CD4-positive, CD25-positive, alpha-beta regulatory T cell (primary cell): ENCODE measurements at regions not wholly inside any gene's neighbourhood (a gene's known extent, or its start where the extent isn't known, plus 50 kb on each side); places are given as distances from the start of the nearest gene placed in this dataset.
A peak's percentile ranks its signal among the peaks of the same experiment; 100 is the strongest.
"Not testable (repeated sequence)": the region's sequence is repeated elsewhere in the genome, so short reads cannot be mapped to it uniquely, and the experiment has no call there.

Experiments used
- ATAC-seq, 2 donors: fragments of 150-1000 bp; cut with Tn5 transposase; one replicate each; pipeline ENCODE4 v1.10.0; 2021; ENCODE audit warnings: low read depth in 2 of 2, moderate number of reproducible peaks in 2 of 2, moderate library complexity in 1 of 2
- DNase-seq, 3 donors: peaks; one replicate each; pipeline versions ENCODE4 v3.0.0 to v3.0.0-alpha.2; 2012 to 2022; ENCODE audit warnings: mixed read lengths in 1 of 3
- H3K27ac ChIP-seq: one replicate; pipeline ENCODE4 v1.7.0; 2013; ENCODE audit warnings: mild to moderate bottlenecking, low read length; ENCODE audit not compliant: insufficient read depth, poor library complexity, severe bottlenecking
- H3K27me3 ChIP-seq: one replicate; pipeline ENCODE4 v1.7.0; 2013; ENCODE audit warnings: low read length; ENCODE audit not compliant: control insufficient read depth, insufficient read depth
- H3K36me3 ChIP-seq: one replicate; pipeline ENCODE4 v1.7.0; 2013; ENCODE audit warnings: mild to moderate bottlenecking, low read length, moderate library complexity; ENCODE audit not compliant: control insufficient read depth, insufficient read depth
- H3K4me1 ChIP-seq: 2 replicates; pipeline ENCODE4 v1.7.0; 2013; ENCODE audit warnings: mild to moderate bottlenecking, low read length; ENCODE audit not compliant: insufficient read depth, control insufficient read depth, poor library complexity, severe bottlenecking
- H3K4me3 ChIP-seq: one replicate; pipeline ENCODE4 v1.7.0; 2013; ENCODE audit warnings: low read depth, mild to moderate bottlenecking, low read length, moderate library complexity
- H3K9me3 ChIP-seq, 2 experiments: 1 replicate in 1 of 2; 2 replicates in 1 of 2; pipeline ENCODE4 v1.7.0; 2013; ENCODE audit warnings: low read length in 2 of 2, mild to moderate bottlenecking in 1 of 2, moderate library complexity in 1 of 2; ENCODE audit not compliant: control insufficient read depth in 2 of 2
- H3K27ac Mint-ChIP-seq, 3 donors: one replicate each; pipeline ENCODE4 v1.8.0; 2020 to 2022; ENCODE audit warnings: mild to moderate bottlenecking in 3 of 3, mixed read lengths in 3 of 3, moderate library complexity in 2 of 3
- H3K27me3 Mint-ChIP-seq: one replicate; pipeline ENCODE4 v1.8.0; 2022; ENCODE audit warnings: mild to moderate bottlenecking, mixed read lengths
- H3K36me3 Mint-ChIP-seq: one replicate; pipeline ENCODE4 v1.8.0; 2020; ENCODE audit warnings: mixed read lengths
- H3K4me1 Mint-ChIP-seq, 4 donors: one replicate each; pipeline ENCODE4 v1.8.0; 2020 to 2022; ENCODE audit warnings: mixed read lengths in 4 of 4, mild to moderate bottlenecking in 1 of 4
- H3K4me3 Mint-ChIP-seq, 4 donors: one replicate each; pipeline ENCODE4 v1.8.0; 2020 to 2022; ENCODE audit warnings: mild to moderate bottlenecking in 4 of 4, mixed read lengths in 4 of 4, moderate library complexity in 3 of 4
- H3K9me3 Mint-ChIP-seq, 7 donors: one replicate each; pipeline ENCODE4 v1.8.0; 2020 to 2022; ENCODE audit warnings: mixed read lengths in 7 of 7, mild to moderate bottlenecking in 3 of 7, moderate library complexity in 2 of 7

DNA sequence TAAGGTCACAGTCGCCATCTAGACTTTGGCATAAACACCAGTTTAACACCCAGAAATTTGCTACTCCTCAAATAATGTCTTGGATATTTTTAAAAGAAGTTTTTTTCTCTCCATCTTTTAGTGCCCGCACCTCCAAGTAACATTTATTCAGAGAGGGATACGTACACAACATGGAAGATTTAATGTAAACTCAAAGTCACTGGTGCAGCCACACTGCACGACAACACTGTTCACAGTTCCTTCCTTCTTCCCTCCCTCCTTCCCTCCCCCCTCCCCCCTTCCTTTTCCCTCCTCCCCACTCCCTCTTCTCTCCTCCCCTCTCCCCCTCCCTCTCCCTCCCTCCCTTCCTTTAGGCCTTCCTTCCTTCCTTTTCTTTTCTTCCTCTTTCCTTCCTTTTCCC lies 56.5 kb downstream of the NPPC start:
- no peaks in the 10 kb centered on the region for H3K36me3 Mint-ChIP-seq
- no peak overlapping the region for H3K27ac Mint-ChIP-seq
- H3K9me3 Mint-ChIP-seq, result peaks cover 0 to 2% (median 0%) of the 10 kb centered on the region in 7 donors
- no peak for ATAC-seq
- peaks cover 5% of the 10 kb centered on the region for H3K27me3 Mint-ChIP-seq
- DNase-seq, result no peak
- Histone ChIP-seq H3K27me3 (no peaks in the 10 kb centered on the region), H3K4me3 (no peak overlapping the region), H3K4me1 (no peaks in the 10 kb centered on the region), H3K36me3 (no peaks in the 10 kb centered on the region), H3K27ac (no peak overlapping the region), H3K9me3 (no peaks in the 10 kb centered on the region)
- H3K4me3 Mint-ChIP-seq, result peak overlapping the region in 1 of 4 donors; percentile 76
- H3K4me1 Mint-ChIP-seq, result no peaks in the 10 kb centered on the region

DNA sequence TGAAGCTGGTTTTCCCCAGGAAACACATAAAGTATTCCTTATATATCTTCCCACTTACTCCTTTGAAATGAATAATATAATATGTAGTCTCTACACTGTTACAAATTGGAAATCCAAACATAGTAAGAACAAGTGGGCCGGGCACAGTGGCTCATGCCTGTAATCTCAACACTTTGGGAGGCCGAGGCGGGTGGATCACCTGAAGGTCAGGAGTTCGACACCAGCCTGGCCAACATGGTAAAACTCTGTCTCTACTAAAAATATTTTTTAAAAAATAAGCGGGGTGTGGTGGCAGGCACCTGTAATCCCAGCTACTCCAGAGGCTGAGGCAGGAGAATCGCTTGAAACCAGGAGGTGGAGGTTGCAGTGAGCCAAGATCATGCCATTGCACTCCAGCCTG lies 57.2 kb downstream of the NPPC start:
- H3K36me3 Mint-ChIP-seq, DNase-seq, H3K9me3 Mint-ChIP-seq, H3K9me3 ChIP-seq, H3K4me1 Mint-ChIP-seq, H3K4me1 ChIP-seq, H3K36me3 ChIP-seq, H3K27ac ChIP-seq, H3K4me3 Mint-ChIP-seq, H3K27me3 Mint-ChIP-seq, H3K27ac Mint-ChIP-seq, H3K4me3 ChIP-seq, ATAC-seq, H3K27me3 ChIP-seq: not testable (repeated sequence)

DNA sequence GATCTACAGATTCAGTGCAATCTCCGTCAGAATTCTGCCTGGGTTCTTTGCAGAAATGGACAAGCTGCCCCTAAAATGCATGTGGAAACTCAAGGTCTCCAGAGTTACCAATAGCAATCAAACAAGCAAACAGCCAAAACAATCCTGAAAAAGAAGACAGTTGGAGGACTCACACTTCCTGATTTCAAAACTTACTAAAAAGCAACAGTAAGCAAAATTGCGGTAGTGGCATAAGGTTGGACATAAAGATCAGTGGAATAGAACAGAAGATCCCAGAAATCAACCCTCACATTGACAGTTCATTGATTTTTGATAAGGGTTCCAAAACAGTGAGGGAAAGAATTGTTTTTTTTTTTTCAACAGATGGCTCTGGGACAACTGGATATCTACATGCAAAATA lies 59.7 kb downstream of the NPPC start:
- no peak overlapping the region for H3K4me3 Mint-ChIP-seq
- no peak overlapping the region for H3K4me3 ChIP-seq
- no peak overlapping the region for H3K27ac ChIP-seq
- no peaks in the 10 kb centered on the region for H3K36me3 Mint-ChIP-seq
- no peaks in the 10 kb centered on the region for H3K27me3 ChIP-seq
- no peaks in the 10 kb centered on the region for H3K9me3 ChIP-seq
- DNase-seq (no peak), ATAC-seq (no peak)
- no peaks in the 10 kb centered on the region for H3K4me1 ChIP-seq
- peaks cover 0 to 2% (median 0%) of the 10 kb centered on the region in 7 donors for H3K9me3 Mint-ChIP-seq
- H3K27ac Mint-ChIP-seq, result no peak overlapping the region
- no peaks in the 10 kb centered on the region for H3K4me1 Mint-ChIP-seq
- H3K36me3 ChIP-seq, result no peaks in the 10 kb centered on the region
- peaks cover 5% of the 10 kb centered on the region for H3K27me3 Mint-ChIP-seq

DNA sequence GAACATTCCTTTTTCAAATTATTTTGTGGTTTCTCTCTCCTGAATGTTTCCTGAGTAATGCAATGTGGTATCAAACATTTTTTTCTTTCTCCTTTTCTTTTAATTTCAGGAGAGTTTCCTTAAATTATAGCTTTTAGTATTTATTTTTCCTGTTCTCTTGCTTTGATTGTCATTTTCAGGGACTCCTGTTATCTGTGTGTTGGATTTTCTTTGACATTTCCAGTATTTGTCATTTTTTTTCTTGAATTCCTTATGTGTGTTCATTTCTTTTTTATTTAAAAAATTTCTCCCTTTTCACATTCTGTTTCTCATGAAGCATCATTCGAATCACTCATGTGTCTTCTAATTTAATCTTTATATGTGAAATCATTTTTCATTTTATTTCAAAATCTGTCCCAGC lies 61.0 kb downstream of the NPPC start:
- Histone ChIP-seq H3K27ac (no peak overlapping the region), H3K36me3 (no peaks in the 10 kb centered on the region), H3K4me1 (no peaks in the 10 kb centered on the region), H3K4me3 (no peak overlapping the region), H3K27me3 (no peaks in the 10 kb centered on the region), H3K9me3 (no peaks in the 10 kb centered on the region)
- no peaks in the 10 kb centered on the region for H3K36me3 Mint-ChIP-seq
- H3K4me3 Mint-ChIP-seq, result no peak overlapping the region
- no peaks in the 10 kb centered on the region for H3K4me1 Mint-ChIP-seq
- ATAC-seq, result no peak
- H3K27ac Mint-ChIP-seq, result no peak overlapping the region
- H3K9me3 Mint-ChIP-seq, result peaks cover 0 to 2% (median 0%) of the 10 kb centered on the region in 7 donors
- peaks cover 12% of the 10 kb centered on the region for H3K27me3 Mint-ChIP-seq
- DNase-seq, result no peak

DNA sequence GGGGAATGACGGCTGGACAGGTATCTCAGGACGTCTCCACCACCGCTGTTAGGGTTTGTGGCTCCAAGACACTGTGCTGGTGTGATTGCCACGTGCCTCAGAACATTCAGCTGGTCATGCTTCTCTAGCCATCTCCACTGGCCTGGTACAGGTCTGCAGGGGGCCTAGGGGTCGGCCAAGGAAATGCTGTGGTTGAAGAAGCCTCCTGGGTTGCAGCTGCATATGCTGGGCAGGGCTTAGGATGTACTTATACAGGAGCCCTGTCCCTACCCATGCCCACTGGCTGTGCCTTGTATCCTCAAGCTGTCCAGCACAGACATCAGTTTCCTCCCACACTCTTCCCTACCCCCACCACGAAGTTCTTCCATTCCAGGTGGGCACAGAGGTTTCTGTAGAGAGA lies 64.1 kb downstream of the NPPC start:
- H3K9me3 ChIP-seq, result no peaks in the 10 kb centered on the region
- H3K4me3 Mint-ChIP-seq, result no peak overlapping the region
- H3K4me3 ChIP-seq, result no peak overlapping the region
- H3K27me3 Mint-ChIP-seq, result peaks cover 7% of the 10 kb centered on the region
- H3K4me1 ChIP-seq, result no peaks in the 10 kb centered on the region
- no peaks in the 10 kb centered on the region for H3K27me3 ChIP-seq
- no peak overlapping the region for H3K27ac ChIP-seq
- H3K36me3 ChIP-seq, result no peaks in the 10 kb centered on the region
- H3K27ac Mint-ChIP-seq, result no peak overlapping the region
- H3K36me3 Mint-ChIP-seq, result no peaks in the 10 kb centered on the region
- no peaks in the 10 kb centered on the region for H3K4me1 Mint-ChIP-seq
- DNase-seq (no peak), ATAC-seq (no peak)
- H3K9me3 Mint-ChIP-seq, result peaks cover 0 to 2% (median 0%) of the 10 kb centered on the region in 7 donors

DNA sequence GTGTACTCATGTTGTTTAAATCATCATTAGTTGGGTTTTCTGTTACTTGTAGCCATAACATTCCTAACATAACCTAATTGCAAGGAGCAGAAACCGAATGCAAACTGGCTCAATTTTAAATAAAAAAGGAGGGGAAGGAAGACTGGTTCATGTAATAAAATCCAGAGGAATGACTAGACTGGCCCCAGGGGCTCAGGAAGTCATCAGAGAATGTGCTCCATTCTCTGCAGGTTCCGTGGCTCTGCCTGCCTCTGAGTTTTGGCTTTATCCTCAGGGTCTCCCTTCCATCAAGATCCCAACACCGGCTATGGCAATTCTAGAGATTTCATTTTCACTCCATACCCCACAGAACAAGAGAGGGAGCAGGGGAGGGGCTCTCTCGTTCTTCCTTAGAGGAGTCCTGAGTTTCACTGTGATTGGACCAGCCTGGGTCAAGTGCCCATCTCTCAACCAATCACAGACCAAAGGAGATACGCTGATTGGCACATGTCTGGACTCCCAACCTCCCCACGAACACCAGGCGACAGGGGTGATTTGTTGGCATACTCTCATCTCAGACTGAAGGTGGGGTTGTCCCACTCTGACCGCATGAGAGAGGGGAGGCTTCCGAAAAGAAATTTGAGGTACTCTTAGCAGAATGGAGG lies 64.8 kb downstream of the NPPC start:
- no peak overlapping the region for H3K4me3 ChIP-seq
- peaks cover 0 to 2% (median 0%) of the 10 kb centered on the region in 7 donors for H3K9me3 Mint-ChIP-seq
- no peaks in the 10 kb centered on the region for H3K27me3 ChIP-seq

More for the DNA sequence above, 64.8 kb downstream of the NPPC start:
- Mint-ChIP-seq H3K4me1 (no peaks in the 10 kb centered on the region), H3K27me3 (peaks cover 7% of the 10 kb centered on the region), H3K36me3 (no peaks in the 10 kb centered on the region), H3K4me3 (no peak overlapping the region), H3K27ac (no peak overlapping the region)
- DNase-seq, result no peak
- Histone ChIP-seq H3K9me3 (no peaks in the 10 kb centered on the region), H3K36me3 (no peaks in the 10 kb centered on the region), H3K4me1 (no peaks in the 10 kb centered on the region), H3K27ac (no peak overlapping the region)
- ATAC-seq, result no peak
